ENCODE measurements at regions not wholly inside any gene's neighbourhood (a gene's known extent, or its start where the extent isn't known, plus 50 kb on each side); places are given as distances from the start of the nearest gene placed in this dataset.

GRCh38 chr2:82476094-82476493, 1983.0 kb downstream of the SUCLG1 start:
- DNase-seq (no peak), ATAC-seq (no peak)
- H3K9me3 ChIP-seq = peaks cover 0 to 7% (median 0%) of the 10 kb centered on the region in 12 donors
- WGBS, 4 donors = 86 to 94% (median 91%) methylated on average over 1 of the region's 1 CpG
- H3K4me3 ChIP-seq = no peak overlapping the region
- H3K36me3 ChIP-seq = no peaks in the 10 kb centered on the region
- H3K4me1 ChIP-seq = peaks cover 0 to 4% (median 0%) of the 10 kb centered on the region in 12 donors
- H3K27me3 ChIP-seq = no peaks in the 10 kb centered on the region
- no peak overlapping the region for H3K27ac ChIP-seq
- intact Hi-C loops (cut with DNase I) = no loop called here
- TF ChIP-seq CTCF (IDR thresholded peaks at IDR 0.05) (no peak), POLR2A (IDR thresholded peaks at IDR 0.05) (no peak)

GRCh38 chr2:82428251-82428650, 2030.8 kb downstream of the SUCLG1 start:
- Histone ChIP-seq H3K27ac (no peak overlapping the region), H3K36me3 (no peaks in the 10 kb centered on the region), H3K4me3 (no peak overlapping the region), H3K4me1 (no peaks in the 10 kb centered on the region), H3K9me3 (no peaks in the 10 kb centered on the region), H3K27me3 (no peaks in the 10 kb centered on the region)
- intact Hi-C loops (cut with DNase I) = no loop called here
- TF ChIP-seq CTCF (IDR thresholded peaks at IDR 0.05) = no peak
- TF ChIP-seq POLR2A (IDR thresholded peaks at IDR 0.05) = no peak
- WGBS, 4 donors = 69 to 89% (median 74%) methylated on average over 2 of the region's 2 CpGs
- no peak for ATAC-seq
- DNase-seq = no peak

- intact Hi-C loops (cut with DNase I) = no loop called here
- Histone ChIP-seq H3K4me3 (no peak overlapping the region), H3K4me1 (peaks cover 0 to 5% (median 0%) of the 10 kb centered on the region in 12 donors), H3K9me3 (peaks cover 0 to 11% (median 0%) of the 10 kb centered on the region in 12 donors), H3K27ac (no peak overlapping the region), H3K27me3 (no peaks in the 10 kb centered on the region), H3K36me3 (no peaks in the 10 kb centered on the region)
- DNase-seq = no peak
- ATAC-seq = no peak
- 53 to 75% (median 71%) methylated on average over 3 of the region's 3 CpGs for WGBS, 4 donors
- TF ChIP-seq POLR2A (IDR thresholded peaks at IDR 0.05) (no peak), CTCF (IDR thresholded peaks at IDR 0.05) (no peak)
These were observed 2047.1 kb downstream of the SUCLG1 start for GRCh38 chr2:82412021-82412420.

- WGBS, 4 donors = 33 to 45% (median 41%) methylated on average over 3 of the region's 3 CpGs
- Histone ChIP-seq H3K9me3 (peaks cover 0 to 11% (median 0%) of the 10 kb centered on the region in 12 donors), H3K27ac (no peak overlapping the region), H3K4me1 (peaks cover 0 to 5% (median 0%) of the 10 kb centered on the region in 12 donors), H3K27me3 (no peaks in the 10 kb centered on the region), H3K4me3 (no peak overlapping the region), H3K36me3 (no peaks in the 10 kb centered on the region)
- ATAC-seq (no peak), DNase-seq (no peak)
- TF ChIP-seq POLR2A (IDR thresholded peaks at IDR 0.05) = no peak
- intact Hi-C loops (cut with DNase I) = no loop called here
These were observed 2048.0 kb downstream of the SUCLG1 start for GRCh38 chr2:82411071-82411470.

- H3K27me3 ChIP-seq = no peaks in the 10 kb centered on the region
- no peak overlapping the region for H3K27ac ChIP-seq
- no peaks in the 10 kb centered on the region for H3K4me1 ChIP-seq
- ATAC-seq (no peak), DNase-seq (no peak)
- H3K4me3 ChIP-seq = no peak overlapping the region
- TF ChIP-seq CTCF (IDR thresholded peaks at IDR 0.05) (no peak), POLR2A (IDR thresholded peaks at IDR 0.05) (no peak)
- WGBS, 4 donors = 71 to 76% (median 74%) methylated on average over 10 of the region's 10 CpGs
- intact Hi-C loops (cut with DNase I) = no loop called here
- peaks cover 0 to 7% (median 0%) of the 10 kb centered on the region in 12 donors for H3K9me3 ChIP-seq
- H3K36me3 ChIP-seq = no peaks in the 10 kb centered on the region
These were observed 2063.5 kb downstream of the SUCLG1 start for GRCh38 chr2:82395531-82395930.

Measured in heart left ventricle (tissue), 16 donors.